AG09319 (cell line): ENCODE measurements at regions not wholly inside any gene's neighbourhood (a gene's known extent, or its start where the extent isn't known, plus 50 kb on each side); places are given as distances from the start of the nearest gene placed in this dataset.

Experiments
- DNase-seq: peaks from one replicate; pipeline ENCODE4 v3.0.0-alpha.2; 2010; ENCODE audit warnings: low read depth; ENCODE audit errors: extremely low read depth
- TF ChIP-seq, protein P1 (sequence below): IDR thresholded peaks from 2 replicates; pipeline ENCODE4 v1.5.1; 2011; ENCODE audit warnings: low read depth, mild to moderate bottlenecking, inconsistent platforms, low read length, moderate library complexity

DNA sequence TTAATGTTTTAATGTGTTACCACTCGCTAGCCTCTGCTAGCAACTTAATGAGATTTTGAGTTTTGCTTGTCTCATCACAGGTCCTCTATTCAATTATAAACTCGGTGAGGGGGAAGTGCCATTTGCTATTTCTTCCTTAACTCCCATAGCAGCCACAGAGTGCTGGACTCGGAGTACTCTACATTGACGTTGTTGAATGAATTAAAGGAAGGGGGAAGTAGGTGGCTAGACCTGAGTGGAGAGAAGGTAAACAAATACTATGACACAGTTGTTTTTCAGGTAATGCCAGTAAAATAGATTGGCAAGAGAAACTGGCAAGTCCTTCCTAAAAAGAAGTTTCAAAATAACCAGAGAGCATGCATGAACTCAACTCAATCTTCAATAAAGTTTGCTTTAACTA, 339.3 kb downstream of the HRH4 start:
- DNase-seq = no peak
- TF ChIP-seq, protein P1, sequence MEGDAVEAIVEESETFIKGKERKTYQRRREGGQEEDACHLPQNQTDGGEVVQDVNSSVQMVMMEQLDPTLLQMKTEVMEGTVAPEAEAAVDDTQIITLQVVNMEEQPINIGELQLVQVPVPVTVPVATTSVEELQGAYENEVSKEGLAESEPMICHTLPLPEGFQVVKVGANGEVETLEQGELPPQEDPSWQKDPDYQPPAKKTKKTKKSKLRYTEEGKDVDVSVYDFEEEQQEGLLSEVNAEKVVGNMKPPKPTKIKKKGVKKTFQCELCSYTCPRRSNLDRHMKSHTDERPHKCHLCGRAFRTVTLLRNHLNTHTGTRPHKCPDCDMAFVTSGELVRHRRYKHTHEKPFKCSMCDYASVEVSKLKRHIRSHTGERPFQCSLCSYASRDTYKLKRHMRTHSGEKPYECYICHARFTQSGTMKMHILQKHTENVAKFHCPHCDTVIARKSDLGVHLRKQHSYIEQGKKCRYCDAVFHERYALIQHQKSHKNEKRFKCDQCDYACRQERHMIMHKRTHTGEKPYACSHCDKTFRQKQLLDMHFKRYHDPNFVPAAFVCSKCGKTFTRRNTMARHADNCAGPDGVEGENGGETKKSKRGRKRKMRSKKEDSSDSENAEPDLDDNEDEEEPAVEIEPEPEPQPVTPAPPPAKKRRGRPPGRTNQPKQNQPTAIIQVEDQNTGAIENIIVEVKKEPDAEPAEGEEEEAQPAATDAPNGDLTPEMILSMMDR = no peak

GRCh38 chr18:24801001-24801400, 340.6 kb downstream of the HRH4 start:
- TF ChIP-seq, protein P1 = no peak
- DNase-seq = no peak

DNA sequence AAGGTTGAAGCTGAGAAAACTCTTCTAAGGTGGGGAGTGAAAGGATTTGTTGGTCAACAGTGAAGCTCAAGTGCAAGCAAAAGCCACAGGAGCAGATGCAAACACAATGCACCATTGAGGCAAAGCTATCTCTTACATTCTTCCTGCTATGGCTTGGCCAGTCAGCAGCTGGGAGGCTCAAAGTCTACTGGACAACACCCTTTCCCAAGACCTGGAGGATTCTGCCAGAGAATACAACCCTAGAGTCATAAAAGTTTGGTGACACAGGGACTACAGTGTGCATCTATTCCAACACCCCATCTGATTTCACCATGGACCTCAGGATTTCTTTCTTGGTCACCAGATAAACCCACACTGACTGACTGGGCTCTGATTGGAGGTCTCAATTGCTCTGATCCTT, 342.0 kb downstream of the HRH4 start:
- no peak for DNase-seq
- TF ChIP-seq, protein P1 = no peak

DNA sequence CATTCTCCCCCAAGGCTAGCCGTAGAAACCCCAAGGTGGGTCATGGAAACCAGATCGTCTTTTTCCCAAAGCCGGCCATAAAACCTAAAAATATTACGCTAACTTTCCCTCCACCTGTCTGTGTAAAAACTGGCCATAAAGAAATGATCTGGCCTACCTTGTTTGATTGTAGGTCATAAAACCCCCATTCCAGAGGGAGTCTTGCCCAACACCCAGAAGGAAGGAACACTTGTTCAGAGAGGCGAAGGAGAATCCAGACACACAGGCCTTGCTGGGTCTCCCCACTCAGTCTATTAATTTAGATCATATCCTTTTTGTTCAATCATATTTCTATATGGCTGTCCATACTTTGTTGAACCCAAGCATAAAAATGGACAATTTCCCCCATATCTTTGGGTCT, 344.7 kb downstream of the HRH4 start:
- no peak for DNase-seq

GRCh38 chr18:24809173-24809950, 348.9 kb downstream of the HRH4 start:
- TF ChIP-seq, protein P1 = no peak
- DNase-seq = no peak

More for the DNA sequence above, 344.7 kb downstream of the HRH4 start:
- TF ChIP-seq, protein P1 = no peak

DNA sequence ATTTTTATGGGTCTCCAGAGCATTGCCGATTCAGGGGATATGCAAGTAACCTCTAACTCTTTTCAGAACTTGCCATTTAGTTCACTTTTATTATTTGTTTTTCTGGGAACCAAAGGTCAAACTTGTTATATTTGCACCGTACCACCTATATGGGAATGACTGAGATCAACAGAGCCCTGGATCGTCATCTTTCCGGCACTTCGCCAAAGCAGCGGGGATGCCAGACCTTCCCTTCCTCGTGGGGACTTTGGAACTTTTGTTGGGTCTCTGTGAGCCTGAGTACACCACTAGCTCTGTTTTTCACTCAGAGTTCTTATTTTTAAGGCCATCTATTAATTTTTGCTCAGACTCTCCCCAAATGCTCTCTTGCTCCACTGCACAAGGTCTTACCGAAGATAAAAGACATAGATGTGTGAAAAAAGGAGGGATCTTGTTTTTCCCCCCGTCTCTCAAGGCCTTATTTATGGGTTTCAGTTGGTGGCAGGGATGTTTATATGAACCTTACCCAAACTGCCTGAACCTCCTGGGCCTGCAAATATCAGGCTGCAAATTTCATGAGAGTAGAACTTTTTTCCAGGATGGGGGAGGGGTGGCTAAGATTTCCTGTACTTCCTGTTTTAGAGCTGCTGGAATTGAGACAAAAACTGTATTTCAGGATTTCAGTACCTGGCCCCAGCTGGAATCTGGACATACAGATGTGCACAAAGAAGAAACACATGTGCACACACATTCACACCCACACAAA, 350.3 kb downstream of the HRH4 start:
- DNase-seq = no peak

More for the DNA sequence above, 350.3 kb downstream of the HRH4 start:
- TF ChIP-seq, protein P1 = no peak
